Brain microvascular endothelial cell (primary cell): ENCODE measurements at regions not wholly inside any gene's neighbourhood (a gene's known extent, or its start where the extent isn't known, plus 50 kb on each side); places are given as distances from the start of the nearest gene placed in this dataset.

Experiments
- DNase-seq: peaks from one replicate; pipeline ENCODE4 v3.0.0-alpha.2; 2020
- H3K27ac ChIP-seq: fragments of 250-450 bp; sonication (Bioruptor Pico); 2 replicates; pipeline ENCODE4 v1.5.1; 2020; ENCODE audit warnings: mild to moderate bottlenecking, moderate library complexity
- H3K27me3 ChIP-seq: fragments of 250-450 bp; sonication (Bioruptor Pico); replicated peaks from 2 replicates; pipeline ENCODE4 v1.5.1; 2020; ENCODE audit warnings: mild to moderate bottlenecking
- H3K36me3 ChIP-seq: fragments of 250-450 bp; sonication (Bioruptor Pico); replicated peaks from 2 replicates; pipeline ENCODE4 v1.5.1; 2020; ENCODE audit warnings: mild to moderate bottlenecking
- H3K4me3 ChIP-seq: 2 replicates; pipeline ENCODE4 v1.5.1; 2011; ENCODE audit warnings: low read depth, mild to moderate bottlenecking, control low read depth, low read length, moderate library complexity
- CTCF ChIP-seq: IDR thresholded peaks from 2 replicates; pipeline ENCODE4 v1.5.1; 2011; ENCODE audit warnings: low read depth, mild to moderate bottlenecking, moderate library complexity, low read length, control low read depth, inconsistent platforms; ENCODE audit errors: missing control alignments
- in situ Hi-C: cut with HindIII; loops from 2 replicates; pipeline ENCODE4 v1.10.0; 2017; ENCODE audit warnings: low sequenced_read_pairs, low pct_ligation_motif_present

- no peak overlapping the region for H3K4me3 ChIP-seq
- no peak for TF ChIP-seq CTCF
- no peak overlapping the region for H3K27ac ChIP-seq
- DNase-seq: no peak
- H3K27me3 ChIP-seq: no peaks in the 10 kb centered on the region
- in situ Hi-C loops: no loop called here
- H3K36me3 ChIP-seq: no peaks in the 10 kb centered on the region
Measured at GRCh38 chr15:95549168-95549738, 781.2 kb upstream of the NR2F2 start.

GRCh38 chr15:95550702-95551101, 779.8 kb upstream of the NR2F2 start:
- TF ChIP-seq CTCF: no peak
- no peaks in the 10 kb centered on the region for H3K27me3 ChIP-seq
- H3K27ac ChIP-seq: no peak overlapping the region
- no peak for DNase-seq
- in situ Hi-C loops: no loop called here
- H3K4me3 ChIP-seq: no peak overlapping the region
- no peaks in the 10 kb centered on the region for H3K36me3 ChIP-seq

GRCh38 chr15:95556225-95556624, 774.3 kb upstream of the NR2F2 start:
- DNase-seq: no peak
- H3K27me3 ChIP-seq: no peaks in the 10 kb centered on the region
- in situ Hi-C loops: no loop called here
- no peak for TF ChIP-seq CTCF
- H3K4me3 ChIP-seq: no peak overlapping the region
- H3K27ac ChIP-seq: peak overlapping the region; percentile 99
- no peaks in the 10 kb centered on the region for H3K36me3 ChIP-seq

DNA sequence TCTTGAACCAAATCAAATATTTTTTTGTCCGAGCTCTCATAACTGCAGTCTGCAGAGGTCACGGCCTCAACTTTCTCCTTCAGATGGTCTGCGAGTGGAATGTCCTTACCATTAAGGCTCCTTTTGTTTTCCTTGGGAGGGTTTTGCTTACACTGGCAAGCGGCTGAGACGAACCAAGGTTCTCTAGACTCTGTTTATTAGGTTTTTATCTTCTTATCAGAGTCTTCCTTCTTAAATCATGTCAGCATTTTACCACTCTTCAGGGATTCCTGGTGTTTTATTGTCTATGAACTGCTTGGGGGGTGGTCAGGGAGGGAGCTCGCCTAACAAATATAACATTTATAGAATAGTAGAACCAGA, 773.7 kb upstream of the NR2F2 start:
- no peak for TF ChIP-seq CTCF
- no peaks in the 10 kb centered on the region for H3K27me3 ChIP-seq
- H3K4me3 ChIP-seq: no peak overlapping the region
- H3K36me3 ChIP-seq: no peaks in the 10 kb centered on the region
- peak; percentile 88 for DNase-seq
- in situ Hi-C loops: no loop called here
- H3K27ac ChIP-seq: peak overlapping the region; percentile 99

DNA sequence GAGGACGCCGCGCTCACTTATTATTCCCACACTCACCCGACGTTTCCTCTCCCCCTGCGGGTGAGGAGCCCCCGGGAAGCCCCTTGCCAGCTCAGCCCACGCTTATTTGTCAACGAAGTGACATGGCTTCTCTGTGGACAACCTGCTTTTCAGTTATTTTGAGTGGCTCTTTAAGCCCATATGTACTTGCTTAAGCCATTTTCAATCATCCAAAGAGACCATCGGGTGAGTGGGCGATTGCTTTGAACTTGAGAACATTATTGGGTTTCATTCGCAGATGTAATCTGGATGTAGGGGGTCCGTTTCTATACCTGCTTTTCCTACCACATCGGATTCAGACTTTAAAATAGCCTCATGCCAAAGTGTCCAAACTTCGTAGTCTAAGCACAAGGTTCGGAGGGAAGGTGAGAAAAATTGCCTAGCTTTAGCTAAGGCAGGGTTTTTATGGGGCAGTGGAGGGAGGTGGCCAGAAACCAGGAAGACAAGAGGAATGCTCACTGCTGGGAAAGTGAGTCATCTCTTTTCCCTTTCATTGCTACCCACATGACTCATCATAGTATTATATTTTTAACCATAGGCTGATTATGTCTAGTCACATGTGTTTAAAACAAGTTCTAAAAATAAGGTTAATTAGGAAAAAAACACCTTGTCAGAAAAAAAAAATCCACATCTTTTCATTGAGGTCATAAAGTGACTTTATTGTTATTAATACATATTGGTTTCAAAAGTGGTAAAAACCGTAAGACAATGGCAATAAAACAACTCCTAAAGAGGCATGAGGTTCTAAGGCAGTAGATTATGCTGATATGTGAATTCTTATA, 773.1 kb upstream of the NR2F2 start:
- in situ Hi-C loops: no loop called here
- Histone ChIP-seq H3K27me3 (no peaks in the 10 kb centered on the region), H3K27ac (peak overlapping the region; percentile 99), H3K4me3 (peak overlapping the region; percentile 22), H3K36me3 (no peaks in the 10 kb centered on the region)
- DNase-seq: peak; percentile 92
- no peak for TF ChIP-seq CTCF

DNA sequence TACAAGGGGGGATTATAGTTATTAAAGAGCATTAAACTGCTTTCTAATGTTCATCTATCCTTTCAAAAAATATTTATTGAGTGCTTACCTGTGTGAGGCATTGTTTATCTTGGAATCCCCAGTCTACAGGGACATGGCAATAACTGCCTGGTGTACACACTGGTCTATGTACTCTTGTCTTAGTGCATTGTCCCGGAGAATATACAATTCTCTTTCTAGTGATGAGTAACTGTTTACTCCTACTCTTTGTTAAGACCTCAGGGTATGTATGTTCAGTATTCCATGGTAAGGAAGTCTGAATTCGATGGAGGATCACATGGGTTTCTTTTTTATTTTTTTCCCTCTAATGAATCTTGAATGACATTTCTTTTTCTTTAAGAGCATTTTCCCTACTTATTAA, 772.4 kb upstream of the NR2F2 start:
- in situ Hi-C loops: no loop called here
- Histone ChIP-seq H3K27ac (peak overlapping the region; percentile 99), H3K27me3 (no peaks in the 10 kb centered on the region), H3K36me3 (no peaks in the 10 kb centered on the region), H3K4me3 (no peak overlapping the region)
- TF ChIP-seq CTCF: no peak
- DNase-seq: no peak
